ENCODE measurements at regions not wholly inside any gene's neighbourhood (a gene's known extent, or its start where the extent isn't known, plus 50 kb on each side); places are given as distances from the start of the nearest gene placed in this dataset.

DNA sequence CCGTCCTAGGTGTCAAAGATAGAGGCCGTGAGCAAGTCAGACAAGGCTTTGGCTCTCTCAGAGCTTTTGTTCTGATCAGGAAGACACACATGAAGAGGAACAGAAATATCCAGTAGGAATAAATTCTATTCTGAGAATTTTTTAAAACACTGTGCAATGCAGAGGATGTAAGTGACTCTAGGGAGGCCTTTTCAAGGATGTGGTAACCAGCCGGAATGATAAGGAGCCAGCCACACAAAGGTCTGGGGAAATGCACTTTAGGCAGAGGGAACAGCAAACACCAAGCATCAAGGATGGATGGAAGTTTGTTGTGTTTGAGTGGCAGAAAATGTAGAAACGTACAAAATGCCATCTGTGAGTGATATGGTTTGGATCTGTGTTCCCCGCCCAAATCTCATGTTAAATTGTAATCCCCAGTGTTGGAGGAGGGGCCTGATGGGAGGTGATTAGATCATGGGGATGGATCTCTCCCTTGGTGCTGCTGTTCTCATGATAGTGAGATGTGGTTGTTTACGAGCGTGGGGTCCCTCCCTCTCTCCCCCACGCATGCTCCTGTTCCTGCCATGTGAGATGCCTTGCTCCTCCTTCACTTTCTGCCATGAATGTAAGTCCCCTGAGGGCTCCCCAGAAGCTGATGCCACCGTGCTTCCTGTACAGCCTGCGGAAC, 93.6 kb upstream of the CDYL start:
- TF ChIP-seq, protein P1, sequence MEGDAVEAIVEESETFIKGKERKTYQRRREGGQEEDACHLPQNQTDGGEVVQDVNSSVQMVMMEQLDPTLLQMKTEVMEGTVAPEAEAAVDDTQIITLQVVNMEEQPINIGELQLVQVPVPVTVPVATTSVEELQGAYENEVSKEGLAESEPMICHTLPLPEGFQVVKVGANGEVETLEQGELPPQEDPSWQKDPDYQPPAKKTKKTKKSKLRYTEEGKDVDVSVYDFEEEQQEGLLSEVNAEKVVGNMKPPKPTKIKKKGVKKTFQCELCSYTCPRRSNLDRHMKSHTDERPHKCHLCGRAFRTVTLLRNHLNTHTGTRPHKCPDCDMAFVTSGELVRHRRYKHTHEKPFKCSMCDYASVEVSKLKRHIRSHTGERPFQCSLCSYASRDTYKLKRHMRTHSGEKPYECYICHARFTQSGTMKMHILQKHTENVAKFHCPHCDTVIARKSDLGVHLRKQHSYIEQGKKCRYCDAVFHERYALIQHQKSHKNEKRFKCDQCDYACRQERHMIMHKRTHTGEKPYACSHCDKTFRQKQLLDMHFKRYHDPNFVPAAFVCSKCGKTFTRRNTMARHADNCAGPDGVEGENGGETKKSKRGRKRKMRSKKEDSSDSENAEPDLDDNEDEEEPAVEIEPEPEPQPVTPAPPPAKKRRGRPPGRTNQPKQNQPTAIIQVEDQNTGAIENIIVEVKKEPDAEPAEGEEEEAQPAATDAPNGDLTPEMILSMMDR (IDR thresholded peaks at IDR 0.05; ENCODE audit: low read depth, low read length), result no peak
- Histone ChIP-seq H3K36me3 (no peaks in the 10 kb centered on the region), H3K9me3 (ENCODE audit: severe bottlenecking) (no peaks in the 10 kb centered on the region), H3K27me3 (ENCODE audit: insufficient read depth, low read depth, severe bottlenecking) (peaks cover 49% of the 10 kb centered on the region), H3K4me3 (ENCODE audit: low read depth, low read length) (no peak overlapping the region), H3K27ac (no peak overlapping the region)
- DNase-seq, result no peak

DNA sequence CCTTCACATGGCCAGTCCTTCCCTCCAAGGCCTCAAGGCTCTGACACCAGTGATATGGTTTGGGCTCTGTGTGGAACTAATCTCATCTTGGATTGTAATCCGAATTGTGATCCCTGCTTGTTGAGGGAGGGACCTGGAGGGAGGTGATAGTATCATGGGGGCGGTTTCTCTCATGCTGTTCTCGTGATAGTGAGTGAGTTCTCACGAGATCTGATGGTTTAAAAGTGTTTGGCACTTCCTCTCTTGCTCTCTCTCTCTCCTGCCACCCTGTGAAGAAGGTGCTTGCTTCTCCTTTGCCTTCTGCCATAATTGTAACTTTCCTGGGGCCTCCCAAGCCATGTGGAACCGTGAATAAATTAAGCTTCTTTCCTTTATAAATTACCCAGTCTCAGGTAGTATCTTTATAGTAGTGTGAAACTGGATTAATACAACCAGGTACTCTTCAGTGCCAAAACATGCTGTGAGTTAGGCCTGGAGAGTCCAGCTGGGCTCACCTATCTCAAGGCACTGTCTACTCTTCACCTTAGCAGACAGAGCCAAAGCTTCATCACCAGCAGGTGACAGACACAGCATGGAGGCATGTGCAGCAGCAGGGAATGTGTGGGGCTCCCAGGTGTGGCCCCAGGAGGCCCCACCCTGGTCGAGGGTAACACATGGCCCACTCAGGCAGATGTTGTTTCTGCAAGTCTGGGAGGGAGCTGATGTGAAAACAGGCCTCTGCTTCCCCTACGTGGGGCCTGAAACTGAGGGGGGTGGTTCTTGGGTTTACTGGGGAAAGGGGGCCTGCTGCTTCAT, 97.5 kb upstream of the CDYL start:
- no peaks in the 10 kb centered on the region for H3K36me3 ChIP-seq
- H3K9me3 ChIP-seq (ENCODE audit: severe bottlenecking), result no peaks in the 10 kb centered on the region
- no peak for DNase-seq
- no peak overlapping the region for H3K27ac ChIP-seq
- TF ChIP-seq, protein P1 (IDR thresholded peaks at IDR 0.05; ENCODE audit: low read depth, low read length), result no peak
- peaks cover 67% of the 10 kb centered on the region for H3K27me3 ChIP-seq (ENCODE audit: insufficient read depth, low read depth, severe bottlenecking)
- H3K4me3 ChIP-seq (ENCODE audit: low read depth, low read length), result no peak overlapping the region

DNA sequence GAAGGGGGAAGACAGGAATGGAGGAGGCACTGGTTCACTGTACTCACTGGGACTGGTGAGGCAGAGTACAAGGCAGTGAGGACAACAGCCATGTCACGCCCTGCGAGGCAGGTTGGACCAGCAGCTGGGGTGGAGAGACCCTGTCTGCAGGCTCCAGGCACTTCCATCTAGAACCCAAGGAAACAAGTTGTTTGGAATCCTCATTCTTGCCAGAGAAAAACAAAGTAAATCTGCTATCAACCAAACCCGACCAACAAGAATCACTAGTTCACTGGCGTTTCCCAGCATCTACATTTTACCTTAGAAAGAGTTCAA, 98.5 kb upstream of the CDYL start:
- TF ChIP-seq, protein P1 (IDR thresholded peaks at IDR 0.05; ENCODE audit: low read depth, low read length), result no peak
- no peaks in the 10 kb centered on the region for H3K36me3 ChIP-seq
- H3K27ac ChIP-seq, result no peak overlapping the region
- H3K4me3 ChIP-seq (ENCODE audit: low read depth, low read length), result no peak overlapping the region
- DNase-seq, result no peak
- peaks cover 74% of the 10 kb centered on the region for H3K27me3 ChIP-seq (ENCODE audit: insufficient read depth, low read depth, severe bottlenecking)
- H3K9me3 ChIP-seq (ENCODE audit: severe bottlenecking), result no peaks in the 10 kb centered on the region

DNA sequence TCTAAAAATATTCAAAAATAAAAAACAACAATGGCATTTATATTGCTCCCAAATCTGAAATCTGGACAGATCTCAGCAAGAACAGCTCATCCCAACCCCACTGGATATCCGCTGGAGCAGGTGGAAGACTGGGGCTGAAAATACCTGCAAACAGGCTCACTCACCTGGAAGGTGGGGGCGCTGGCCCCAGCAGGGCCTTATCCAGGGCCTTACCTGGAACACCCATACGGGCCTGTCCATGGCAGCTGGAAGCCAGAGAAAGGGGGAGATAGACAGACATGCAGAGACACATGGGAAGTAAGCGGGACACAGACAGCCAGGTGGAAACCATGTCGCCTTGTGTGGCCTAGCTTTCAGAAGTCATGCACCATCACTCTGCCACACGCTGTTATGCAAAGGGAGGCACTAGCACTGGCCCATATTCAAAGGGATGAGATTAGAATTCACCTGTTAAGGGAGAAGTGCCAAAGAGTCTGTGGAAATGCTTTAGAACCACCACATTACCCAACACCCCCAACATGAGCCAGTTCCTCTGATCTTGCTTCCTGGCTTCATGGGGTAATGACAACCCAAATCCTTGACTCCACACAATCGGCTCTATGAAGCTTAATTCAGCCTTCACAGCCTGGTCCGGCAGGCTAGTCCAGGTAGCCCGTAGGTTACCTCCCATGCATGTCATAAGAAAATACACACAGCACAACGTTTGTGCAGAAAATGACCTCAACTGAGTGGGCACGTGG, 99.0 kb upstream of the CDYL start:
- peaks cover 75% of the 10 kb centered on the region for H3K27me3 ChIP-seq (ENCODE audit: insufficient read depth, low read depth, severe bottlenecking)
- no peak for DNase-seq
- TF ChIP-seq, protein P1 (IDR thresholded peaks at IDR 0.05; ENCODE audit: low read depth, low read length), result no peak
- no peaks in the 10 kb centered on the region for H3K9me3 ChIP-seq (ENCODE audit: severe bottlenecking)
- H3K36me3 ChIP-seq, result no peaks in the 10 kb centered on the region
- H3K27ac ChIP-seq, result no peak overlapping the region
- H3K4me3 ChIP-seq (ENCODE audit: low read depth, low read length), result no peak overlapping the region

DNA sequence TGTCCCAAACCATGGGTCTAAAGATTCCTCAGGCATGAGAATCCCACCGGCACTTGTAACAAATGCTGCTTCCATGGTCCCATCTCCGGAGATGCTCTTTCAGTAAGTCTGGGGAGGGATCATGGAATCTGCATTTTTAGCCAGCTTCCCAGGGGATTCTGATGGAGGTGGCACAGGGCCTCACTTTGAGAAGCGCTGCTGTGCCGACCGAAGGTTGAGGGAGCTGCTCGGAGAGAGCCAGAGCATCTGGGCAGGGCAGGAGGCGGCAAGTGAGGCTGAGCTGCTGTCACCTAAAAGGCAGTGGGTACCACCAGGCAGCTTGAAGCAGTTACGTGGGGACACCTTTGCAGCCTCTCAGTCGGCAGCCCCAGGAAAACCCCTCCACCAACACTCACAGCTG, 100.2 kb upstream of the CDYL start:
- Histone ChIP-seq H3K27me3 (ENCODE audit: insufficient read depth, low read depth, severe bottlenecking) (peaks cover 84% of the 10 kb centered on the region), H3K27ac (no peak overlapping the region), H3K4me3 (ENCODE audit: low read depth, low read length) (no peak overlapping the region), H3K36me3 (no peaks in the 10 kb centered on the region), H3K9me3 (ENCODE audit: severe bottlenecking) (no peaks in the 10 kb centered on the region)
- TF ChIP-seq, protein P1 (IDR thresholded peaks at IDR 0.05; ENCODE audit: low read depth, low read length), result no peak
- no peak for DNase-seq

All from WERI-Rb-1 (cell line).